HCT116 (cell line): ENCODE measurements at regions not wholly inside any gene's neighbourhood (a gene's known extent, or its start where the extent isn't known, plus 50 kb on each side); places are given as distances from the start of the nearest gene placed in this dataset.

Experiments
- ATAC-seq: fragments of 200-7000 bp; cut with Tn5 transposase; 2 replicates; pipeline ENCODE4 v1.9.1; 2020; ENCODE audit warnings: mild to moderate bottlenecking, moderate library complexity
- BruUV-seq: library from RNA; stranded (reverse); fragments of 400-500 nt; replicated peaks from 2 replicates; lab custom pipeline; 2021; lab: Mats Ljungman, UMichigan
- CTCF ChIA-PET: fragments of 300-600 bp; sonication (Branson Sonifier 250); formaldehyde crosslinking; loops from one replicate; lab custom pipeline; 2021; ENCODE audit warnings: antibody characterized with exemption; lab: Charles Lee
- POLR2A ChIA-PET: fragments of 300-600, 350-600 bp; sonication (Branson Sonifier 250); formaldehyde crosslinking; loops from one replicate; lab custom pipeline; 2021; ENCODE audit warnings: antibody characterized with exemption; lab: Charles Lee
- RAD21 ChIA-PET, 2 experiments: fragments of 300-600 bp; sonication (Branson Sonifier 250); formaldehyde crosslinking; loops; one replicate each; lab custom pipeline; 2023; ENCODE audit warnings: low total read pairs in 2 of 2; ENCODE audit not compliant: uncharacterized antibody in 2 of 2, unreplicated experiment in 2 of 2, low non-redundant PET in 1 of 2; lab: Charles Lee
- DNase-seq: peaks from one replicate; pipeline ENCODE4 v3.0.0-alpha.2; 2010; ENCODE audit warnings: low read depth, low spot score
- H2AFZ ChIP-seq: fragments of 200-600 bp; shearing (Covaris generic), sonication (generic); 2 replicates; pipeline ENCODE4 v1.6.1; 2017; ENCODE audit warnings: low read depth, mixed run types, mixed read lengths, antibody characterized with exemption, low read length; ENCODE audit not compliant: poor library complexity, severe bottlenecking
- H3K27ac ChIP-seq: 2 replicates; pipeline ENCODE4 v1.5.1; 2012; ENCODE audit warnings: low read depth, low read length
- H3K27me3 ChIP-seq: fragments of 200-600 bp; sonication (generic); 2 replicates; pipeline ENCODE4 v1.6.1; 2016; ENCODE audit warnings: mixed run types, low read length, mixed read lengths; ENCODE audit not compliant: insufficient read depth
- H3K36me3 ChIP-seq, 2 experiments: fragments of 200-500 bp in 1 of 2; fragments of 200-600 bp in 1 of 2; sonication (Bioruptor generic) in 1 of 2; sonication (generic) in 1 of 2; 2 replicates each; pipeline versions ENCODE4 v1.5.1 to v1.6.1; 2014 to 2016; ENCODE audit warnings: low read length in 2 of 2, inconsistent platforms in 1 of 2, mixed read lengths in 1 of 2, mixed run types in 1 of 2; ENCODE audit not compliant: insufficient read depth in 2 of 2, control insufficient read depth in 1 of 2
- H3K4me1 ChIP-seq, 2 experiments: fragments of 200-600 bp in 1 of 2; sonication (generic) in 1 of 2; 2 replicates each; pipeline versions ENCODE4 v1.5.1 to v1.6.1; 2012 to 2017; ENCODE audit warnings: low read length in 2 of 2, inconsistent platforms in 1 of 2, mild to moderate bottlenecking in 1 of 2, mixed read lengths in 1 of 2, mixed run types in 1 of 2, moderate library complexity in 1 of 2; ENCODE audit not compliant: insufficient read depth in 2 of 2, control insufficient read depth in 1 of 2
- H3K4me2 ChIP-seq: fragments of 200-600 bp; sonication (generic); 2 replicates; pipeline ENCODE4 v1.6.1; 2017; ENCODE audit warnings: mixed run types, low read length, mixed read lengths
- H3K4me3 ChIP-seq, 2 experiments: fragments of 200-600 bp in 1 of 2; sonication (generic) in 1 of 2; replicated peaks in 1 of 2; 2 replicates each; pipeline ENCODE4 v1.5.1; 2011 to 2016; ENCODE audit warnings: low read length in 2 of 2, control low read depth in 1 of 2, low read depth in 1 of 2, mild to moderate bottlenecking in 1 of 2, mixed read lengths in 1 of 2, mixed run types in 1 of 2
- H3K79me2 ChIP-seq: fragments of 200-600 bp; sonication (generic); 2 replicates; pipeline ENCODE4 v1.6.1; 2017; ENCODE audit warnings: mild to moderate bottlenecking, mixed run types, low read length, moderate library complexity, mixed read lengths; ENCODE audit not compliant: insufficient read depth
- H3K9ac ChIP-seq: fragments of 200-600 bp; sonication (generic); 2 replicates; pipeline ENCODE4 v1.6.1; 2016; ENCODE audit warnings: low read length, mixed read lengths
- H3K9me2 ChIP-seq: fragments of 200-600 bp; sonication (generic), shearing (Covaris generic); 2 replicates; pipeline ENCODE4 v1.6.1; 2017; ENCODE audit warnings: mixed run types, mild to moderate bottlenecking, moderate library complexity; ENCODE audit not compliant: insufficient read depth
- H3K9me3 ChIP-seq, 2 experiments: fragments of 200-500 bp in 1 of 2; fragments of 200-600 bp in 1 of 2; sonication (Bioruptor generic) in 1 of 2; sonication (generic) in 1 of 2; 2 replicates each; pipeline ENCODE4 v1.6.1; 2014 to 2017; ENCODE audit warnings: low read length in 2 of 2, mixed read lengths in 2 of 2, inconsistent platforms in 1 of 2, low read depth in 1 of 2, mild to moderate bottlenecking in 1 of 2, mixed run types in 1 of 2, moderate library complexity in 1 of 2; ENCODE audit not compliant: control insufficient read depth in 1 of 2, insufficient read depth in 1 of 2
- H4K20me1 ChIP-seq: fragments of 200-600 bp; sonication (generic), shearing (Covaris generic); 2 replicates; pipeline ENCODE4 v1.6.1; 2017; ENCODE audit warnings: mixed run types, mild to moderate bottlenecking, moderate library complexity; ENCODE audit not compliant: insufficient read depth
- EZH2 ChIP-seq: fragments of 200-600 bp; sonication (generic); IDR thresholded peaks from 2 replicates; pipeline ENCODE4 v1.6.1; 2017; ENCODE audit warnings: antibody characterized with exemption, mixed run types
- FOSL1 ChIP-seq: IDR thresholded peaks from 2 replicates; pipeline ENCODE4 v1.6.1; 2012; ENCODE audit warnings: low read depth
- JUND ChIP-seq: IDR thresholded peaks from 2 replicates; pipeline ENCODE4 v1.6.1; 2012
- POLR2A ChIP-seq: IDR thresholded peaks from 2 replicates; pipeline ENCODE4 v1.7.0; 2011; ENCODE audit warnings: borderline replicate concordance; ENCODE audit not compliant: insufficient read depth, insufficient read length; ENCODE audit errors: extremely low read depth
- SIN3A ChIP-seq: IDR thresholded peaks from 2 replicates; pipeline ENCODE4 v1.6.1; 2012; ENCODE audit warnings: low read depth
- SRF ChIP-seq: IDR thresholded peaks from 2 replicates; pipeline ENCODE4 v1.6.1; 2012; ENCODE audit warnings: low read depth
- intact Hi-C: fragments of 100-400 bp; cut with micrococcal nuclease; formaldehyde crosslinking; loops from 2 replicates; pipeline ENCODE4 v1.10.0; 2022
- TF ChIP-seq, protein P1 (sequence below): IDR thresholded peaks from 2 replicates; pipeline ENCODE4 v1.6.1; 2012
- TF ChIP-seq, protein P2 (sequence below), 3 experiments: fragments of 200-600 bp in 1 of 3; sonication (generic) in 1 of 3; IDR thresholded peaks in 2 of 3; conservative IDR thresholded peaks in 1 of 3; 2 replicates each; pipeline ENCODE4 v1.5.1; 2012 to 2017; ENCODE audit warnings: low read depth in 2 of 3, low read length in 2 of 3, antibody characterized with exemption in 1 of 3, borderline replicate concordance in 1 of 3, control low read depth in 1 of 3, mild to moderate bottlenecking in 1 of 3, mixed read lengths in 1 of 3, mixed run types in 1 of 3, moderate library complexity in 1 of 3; ENCODE audit not compliant: insufficient read depth in 1 of 3

DNA sequence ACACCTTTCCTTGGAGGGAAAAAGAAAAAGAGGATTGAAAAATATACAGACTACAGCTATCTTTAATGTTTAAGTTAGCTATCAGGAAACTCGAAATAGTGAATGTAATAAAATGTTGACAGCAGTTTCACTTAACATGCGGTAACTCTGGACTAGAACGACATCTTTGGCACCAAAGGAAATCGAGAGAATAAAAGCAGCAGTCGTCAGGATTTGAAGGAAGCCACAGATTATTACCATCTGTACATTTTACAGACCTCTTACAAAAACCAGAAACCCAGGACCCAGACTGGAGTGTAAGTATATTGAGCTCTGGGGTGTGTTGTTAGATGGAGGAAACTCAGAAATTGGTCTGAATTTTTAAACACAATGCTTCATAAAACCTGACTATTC is 51.6 kb upstream of the STOX2 start:
- H3K4me3 ChIP-seq: no peak overlapping the region
- no peaks in the 10 kb centered on the region for H3K27me3 ChIP-seq
- ChIA-PET POLR2A (no interaction called here), RAD21 (no interaction called here), CTCF (no interaction called here)
- H3K9ac ChIP-seq: no peak overlapping the region
- no peaks in the 10 kb centered on the region for H3K79me2 ChIP-seq
- H3K27ac ChIP-seq: no peak overlapping the region
- intact Hi-C loops: no loop called here
- no peak overlapping the region for H2AFZ ChIP-seq
- no peaks in the 10 kb centered on the region for H3K36me3 ChIP-seq
- TF ChIP-seq POLR2A: no peak
- no peak for TF ChIP-seq FOSL1
- no peak for TF ChIP-seq JUND
- TF ChIP-seq, protein P1, sequence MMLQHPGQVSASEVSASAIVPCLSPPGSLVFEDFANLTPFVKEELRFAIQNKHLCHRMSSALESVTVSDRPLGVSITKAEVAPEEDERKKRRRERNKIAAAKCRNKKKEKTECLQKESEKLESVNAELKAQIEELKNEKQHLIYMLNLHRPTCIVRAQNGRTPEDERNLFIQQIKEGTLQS: no peak
- TF ChIP-seq SRF: no peak
- TF ChIP-seq SIN3A: no peak
- TF ChIP-seq, protein P2, sequence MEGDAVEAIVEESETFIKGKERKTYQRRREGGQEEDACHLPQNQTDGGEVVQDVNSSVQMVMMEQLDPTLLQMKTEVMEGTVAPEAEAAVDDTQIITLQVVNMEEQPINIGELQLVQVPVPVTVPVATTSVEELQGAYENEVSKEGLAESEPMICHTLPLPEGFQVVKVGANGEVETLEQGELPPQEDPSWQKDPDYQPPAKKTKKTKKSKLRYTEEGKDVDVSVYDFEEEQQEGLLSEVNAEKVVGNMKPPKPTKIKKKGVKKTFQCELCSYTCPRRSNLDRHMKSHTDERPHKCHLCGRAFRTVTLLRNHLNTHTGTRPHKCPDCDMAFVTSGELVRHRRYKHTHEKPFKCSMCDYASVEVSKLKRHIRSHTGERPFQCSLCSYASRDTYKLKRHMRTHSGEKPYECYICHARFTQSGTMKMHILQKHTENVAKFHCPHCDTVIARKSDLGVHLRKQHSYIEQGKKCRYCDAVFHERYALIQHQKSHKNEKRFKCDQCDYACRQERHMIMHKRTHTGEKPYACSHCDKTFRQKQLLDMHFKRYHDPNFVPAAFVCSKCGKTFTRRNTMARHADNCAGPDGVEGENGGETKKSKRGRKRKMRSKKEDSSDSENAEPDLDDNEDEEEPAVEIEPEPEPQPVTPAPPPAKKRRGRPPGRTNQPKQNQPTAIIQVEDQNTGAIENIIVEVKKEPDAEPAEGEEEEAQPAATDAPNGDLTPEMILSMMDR (IDR thresholded peaks at IDR 0.05 in 2 of 3, conservative IDR thresholded peaks at IDR 0.05 in 1 of 3; ENCODE audit: borderline replicate concordance in 1 of 3, insufficient read depth in 1 of 3, low read depth in 2 of 3, low read length in 2 of 3): no peak
- TF ChIP-seq EZH2: no peak
- no TSS peak for BruUV-seq
- H3K4me2 ChIP-seq: no peak overlapping the region
- no peak for DNase-seq
- H3K9me2 ChIP-seq: no peaks in the 10 kb centered on the region
- H3K4me1 ChIP-seq: no peaks in the 10 kb centered on the region
- no peaks in the 10 kb centered on the region for H4K20me1 ChIP-seq
- no peaks in the 10 kb centered on the region for H3K9me3 ChIP-seq
- ATAC-seq: no peak
